Suprapubic skin (tissue), 4 donors: ENCODE measurements at regions not wholly inside any gene's neighbourhood (a gene's known extent, or its start where the extent isn't known, plus 50 kb on each side); places are given as distances from the start of the nearest gene placed in this dataset.

Source experiments
- CTCF ChIP-seq, 2 donors: fragments of 200-600 bp in 1 of 2; fragments of 450-650 bp in 1 of 2; sonication (generic) in 1 of 2; IDR thresholded peaks; one replicate each; pipeline ENCODE4 v1.5.1; 2016 to 2019; ENCODE audit warnings: antibody characterized with exemption in 2 of 2, mild to moderate bottlenecking in 1 of 2, moderate library complexity in 1 of 2
- EP300 ChIP-seq: sonication (generic); formaldehyde crosslinking; IDR thresholded peaks from one replicate; pipeline ENCODE4 v1.6.1; 2017; ENCODE audit warnings: antibody characterized with exemption
- POLR2A ChIP-seq, 2 donors: fragments of 450-650 bp; IDR thresholded peaks; one replicate each; pipeline ENCODE4 v1.6.1; 2017; ENCODE audit warnings: antibody characterized with exemption in 2 of 2, mild to moderate bottlenecking in 2 of 2, moderate library complexity in 2 of 2
- POLR2AphosphoS5 ChIP-seq, 3 donors: sonication (generic); formaldehyde crosslinking; IDR thresholded peaks; one replicate each; pipeline ENCODE4 v1.6.1; 2017; ENCODE audit warnings: antibody characterized with exemption in 3 of 3

- TF ChIP-seq CTCF (IDR thresholded peaks at IDR 0.05) (no peak), POLR2A (IDR thresholded peaks at IDR 0.05) (no peak), EP300 (no peak), POLR2AphosphoS5 (IDR thresholded peaks at IDR 0.05) (no peak)
These were observed 703.9 kb upstream of the ANO3 start for GRCh38 chr11:25628030-25628429.
